Bone marrow (tissue), 2 donors: ENCODE measurements at regions not wholly inside any gene's neighbourhood (a gene's known extent, or its start where the extent isn't known, plus 50 kb on each side); places are given as distances from the start of the nearest gene placed in this dataset.

ENCODE experiments used
- DNase-seq, 2 donors: peaks; one replicate each; lab custom pipeline; 2025; lab: John Stamatoyannopoulos, UW

GRCh38 chr15:58235961-58236360, 97.8 kb downstream of the AQP9 start:
- no peak for DNase-seq

GRCh38 chr15:58240191-58240932, 102.2 kb downstream of the AQP9 start:
- DNase-seq = no peak

DNA sequence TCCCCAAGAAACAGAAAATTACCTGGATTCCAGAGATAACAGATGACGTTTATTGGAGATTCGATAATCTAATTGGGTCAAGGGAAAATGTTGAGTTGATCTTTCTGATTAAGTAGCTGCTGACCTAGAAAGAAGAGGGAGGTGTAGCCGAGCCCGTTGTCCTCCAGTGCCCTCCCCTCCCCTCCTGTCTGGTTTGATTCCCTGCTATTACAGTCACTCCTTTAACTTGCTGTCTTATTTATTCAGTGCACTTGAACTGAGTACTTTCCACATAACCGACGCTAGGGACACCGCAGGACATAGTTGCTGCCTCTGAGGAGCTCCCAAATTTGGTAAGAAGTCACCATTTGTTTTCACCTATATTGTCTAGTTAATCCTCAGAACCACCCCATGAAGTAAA, 103.7 kb downstream of the AQP9 start:
- DNase-seq = no peak

GRCh38 chr15:58243070-58243469, 104.9 kb downstream of the AQP9 start:
- no peak for DNase-seq

- DNase-seq = no peak
Measured at GRCh38 chr15:58244536-58244935, 106.4 kb downstream of the AQP9 start.

DNA sequence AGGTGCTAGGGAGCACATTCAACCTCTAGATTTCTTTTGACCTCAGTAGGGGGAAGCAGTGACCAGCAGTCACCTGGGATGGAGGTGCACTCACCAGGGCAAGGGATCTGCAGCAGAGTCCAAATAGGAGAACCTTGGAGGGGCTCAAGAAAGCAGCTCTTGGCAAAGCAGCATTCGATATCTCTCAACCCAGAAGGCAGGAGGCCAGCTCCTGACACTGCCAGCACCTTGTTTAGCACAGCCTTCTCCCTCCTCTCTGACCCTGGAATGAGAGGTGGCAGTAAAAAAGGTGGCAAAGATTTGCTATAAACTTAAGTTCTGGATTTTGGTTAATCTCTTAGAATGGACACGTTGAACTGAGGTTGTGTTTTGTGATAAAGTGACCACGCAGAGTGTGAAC, 107.9 kb downstream of the AQP9 start:
- no peak for DNase-seq

- peak in 1 of 2 donors; percentile 36 for DNase-seq
Measured at GRCh38 chr15:58247855-58248842, 110.0 kb downstream of the AQP9 start.

DNA sequence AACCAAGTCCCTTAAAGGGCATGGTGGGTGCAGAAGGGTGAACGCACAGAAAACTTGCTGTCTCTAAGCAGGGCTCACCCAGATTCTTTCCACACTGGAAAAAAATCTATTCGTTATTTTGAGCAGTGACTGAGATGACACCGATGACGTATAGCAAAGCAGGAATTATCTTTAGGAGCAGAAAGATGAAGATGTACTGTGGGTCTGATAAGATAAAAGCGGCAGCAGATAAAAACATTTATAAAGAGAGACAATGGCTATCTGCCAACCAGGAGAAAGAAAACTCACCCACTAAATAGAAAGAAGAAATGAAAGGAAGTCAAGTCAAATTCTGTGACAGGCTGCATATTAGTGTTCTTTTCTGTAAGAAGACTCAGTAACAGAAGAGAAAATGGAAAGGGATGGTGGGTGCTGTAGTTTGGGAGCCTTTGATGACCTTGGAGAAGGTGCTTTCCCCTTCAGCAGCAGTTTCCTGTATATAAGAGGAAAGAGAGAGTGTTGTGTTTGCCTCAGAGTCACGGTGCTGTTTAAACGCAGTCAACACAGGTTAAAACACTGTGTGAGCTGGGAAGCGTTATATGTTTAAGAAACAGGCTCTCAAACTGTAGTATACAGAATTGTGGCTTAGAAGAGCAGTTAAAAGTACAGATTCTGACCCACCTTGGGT, 111.6 kb downstream of the AQP9 start:
- no peak for DNase-seq

- no peak for DNase-seq
Measured at GRCh38 chr15:58252586-58253323, 114.6 kb downstream of the AQP9 start.

DNA sequence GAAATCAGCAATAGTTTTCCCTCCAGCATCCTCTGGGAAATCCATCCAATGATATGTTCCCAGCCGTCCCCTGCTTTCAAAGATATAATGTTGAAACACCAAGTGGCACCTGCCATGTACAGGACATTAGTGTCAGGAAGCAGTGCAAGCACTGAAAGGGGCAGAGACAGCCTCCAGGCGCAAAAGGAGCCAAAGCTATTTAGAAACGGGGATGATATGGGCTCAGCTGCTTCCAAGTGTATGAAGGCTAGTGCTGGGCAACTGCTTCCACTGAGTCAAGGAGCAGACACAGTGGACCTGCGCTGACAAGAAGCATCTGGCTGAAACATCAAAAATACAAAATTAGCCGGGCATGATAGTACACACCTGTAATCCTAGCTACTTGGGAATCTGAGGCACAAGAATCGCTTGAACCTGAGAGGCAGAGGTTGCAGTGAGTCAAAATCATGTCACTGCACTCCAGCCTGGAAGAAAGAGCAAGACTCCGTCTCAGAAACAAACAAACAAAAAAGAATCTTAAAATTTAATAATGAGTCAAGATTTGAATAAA, 119.7 kb downstream of the AQP9 start:
- no peak for DNase-seq

GRCh38 chr15:58258501-58259292, 120.5 kb downstream of the AQP9 start:
- no peak for DNase-seq

GRCh38 chr15:58260205-58260724, 122.1 kb downstream of the AQP9 start:
- DNase-seq = no peak

- DNase-seq = no peak
Measured at GRCh38 chr15:58260725-58261267, 122.6 kb downstream of the AQP9 start.

- no peak for DNase-seq
Measured at GRCh38 chr15:58261368-58261767, 123.2 kb downstream of the AQP9 start.

- DNase-seq = no peak
Measured at GRCh38 chr15:58264053-58264971, 126.1 kb downstream of the AQP9 start.

DNA sequence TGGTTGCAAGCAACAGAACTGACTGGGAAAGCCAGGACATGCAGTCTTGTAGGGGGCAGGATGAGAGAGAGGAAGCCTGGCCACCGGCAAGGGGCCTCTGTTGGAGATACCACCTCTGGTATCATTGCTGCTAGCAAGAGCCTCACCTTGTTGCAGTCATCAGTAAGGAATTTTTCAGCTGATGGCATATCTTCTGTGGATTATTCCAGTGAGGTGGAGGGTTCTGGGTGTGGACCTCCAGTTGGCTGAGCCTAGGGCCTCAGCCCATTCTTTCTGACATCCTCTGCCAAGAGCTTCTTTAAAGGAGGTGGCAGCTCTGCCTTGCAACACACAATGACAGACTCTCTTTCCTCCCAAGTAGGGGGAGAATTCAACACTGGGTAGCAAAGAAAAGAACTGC, 128.9 kb downstream of the AQP9 start:
- DNase-seq = no peak

GRCh38 chr15:58268746-58269267, 130.6 kb downstream of the AQP9 start:
- DNase-seq = no peak
